Keratinocyte (primary cell): ENCODE measurements at regions not wholly inside any gene's neighbourhood (a gene's known extent, or its start where the extent isn't known, plus 50 kb on each side); places are given as distances from the start of the nearest gene placed in this dataset.

Experiments
- DNase-seq: peaks from one replicate; pipeline ENCODE4 v3.0.0-alpha.2; 2011; ENCODE audit warnings: low read depth, missing footprints, low spot score
- FAIRE-seq: peaks from 2 replicates; lab custom pipeline; 2011; peaks lifted over from hg19 to GRCh38; lab: Jason Lieb, UNC
- H2AFZ ChIP-seq: 2 replicates; pipeline ENCODE4 v1.6.0; 2012; ENCODE audit warnings: low read length, control low read depth, inconsistent platforms; ENCODE audit not compliant: control insufficient read depth
- H3K27ac ChIP-seq: 2 replicates; pipeline ENCODE4 v1.5.1; 2011; ENCODE audit warnings: low read length; ENCODE audit not compliant: control insufficient read depth, insufficient read depth
- H3K27me3 ChIP-seq: 3 replicates; pipeline ENCODE4 v1.6.0; 2011; ENCODE audit warnings: low read length; ENCODE audit not compliant: control insufficient read depth, insufficient read depth; ENCODE audit errors: extremely low read depth
- H3K36me3 ChIP-seq, 2 experiments: 2 replicates in 1 of 2; 3 replicates in 1 of 2; pipeline ENCODE4 v1.5.1; 2011; ENCODE audit warnings: low read length in 2 of 2, mild to moderate bottlenecking in 1 of 2; ENCODE audit not compliant: control insufficient read depth in 2 of 2, insufficient read depth in 2 of 2; ENCODE audit errors: extremely low read depth in 1 of 2
- H3K4me1 ChIP-seq: 3 replicates; pipeline ENCODE4 v1.5.1; 2011; ENCODE audit warnings: low read length; ENCODE audit not compliant: control insufficient read depth, insufficient read depth; ENCODE audit errors: extremely low read depth
- H3K4me2 ChIP-seq: 3 replicates; pipeline ENCODE4 v1.6.0; 2011; ENCODE audit warnings: low read depth, low read length; ENCODE audit not compliant: control insufficient read depth, insufficient read depth; ENCODE audit errors: extremely low read depth
- H3K4me3 ChIP-seq, 3 experiments: fragments of 200-600 bp in 1 of 3; sonication (generic) in 1 of 3; 2 replicates in 2 of 3; 3 replicates in 1 of 3; pipeline ENCODE4 v1.5.1; 2011 to 2016; ENCODE audit warnings: low read length in 3 of 3, mild to moderate bottlenecking in 3 of 3, control low read depth in 2 of 3, inconsistent platforms in 1 of 3, low read depth in 1 of 3, mixed read lengths in 1 of 3, mixed run types in 1 of 3, moderate library complexity in 1 of 3; ENCODE audit not compliant: control insufficient read depth in 2 of 3, insufficient read depth in 2 of 3; ENCODE audit errors: extremely low read depth in 1 of 3
- H3K79me2 ChIP-seq: 2 replicates; pipeline ENCODE4 v1.6.0; 2012; ENCODE audit warnings: low read length; ENCODE audit not compliant: control insufficient read depth, insufficient read depth
- H3K9ac ChIP-seq: 3 replicates; pipeline ENCODE4 v1.6.0; 2011; ENCODE audit warnings: low read length; ENCODE audit not compliant: control insufficient read depth, insufficient read depth; ENCODE audit errors: extremely low read depth
- H3K9me1 ChIP-seq: 3 replicates; pipeline ENCODE4 v1.6.0; 2011; ENCODE audit warnings: low read length; ENCODE audit not compliant: control insufficient read depth, insufficient read depth; ENCODE audit errors: extremely low read depth
- H3K9me3 ChIP-seq: 2 replicates; pipeline ENCODE4 v1.5.1; 2012; ENCODE audit warnings: low read depth, low read length; ENCODE audit not compliant: control insufficient read depth
- H4K20me1 ChIP-seq: 3 replicates; pipeline ENCODE4 v1.6.0; 2011; ENCODE audit warnings: low read length; ENCODE audit not compliant: control insufficient read depth, insufficient read depth; ENCODE audit errors: extremely low read depth
- EZH2 ChIP-seq: IDR thresholded peaks from one replicate; pipeline ENCODE4 v1.6.1; 2012; ENCODE audit warnings: inconsistent platforms, mild to moderate bottlenecking, low read length, moderate library complexity
- dilution Hi-C: fragments of 300-500 bp; cut with MboI; formaldehyde crosslinking; loops from one replicate; pipeline ENCODE4 v1.7.0; 2020; ENCODE audit warnings: low sequenced_read_pairs; ENCODE audit not compliant: extremely low pct_ligation_motif_present
- TF ChIP-seq, protein P1 (sequence below), 3 experiments: IDR thresholded peaks in 1 of 3; conservative IDR thresholded peaks in 1 of 3; optimal IDR thresholded peaks in 1 of 3; 2 replicates in 2 of 3; 3 replicates in 1 of 3; pipeline versions ENCODE3 to v1.5.1; 2011; ENCODE audit warnings: low read length in 3 of 3, mild to moderate bottlenecking in 3 of 3, moderate library complexity in 2 of 3, control low read depth in 1 of 3, inconsistent platforms in 1 of 3; ENCODE audit not compliant: insufficient read depth in 2 of 3; ENCODE audit errors: extremely low read depth in 1 of 3

DNA sequence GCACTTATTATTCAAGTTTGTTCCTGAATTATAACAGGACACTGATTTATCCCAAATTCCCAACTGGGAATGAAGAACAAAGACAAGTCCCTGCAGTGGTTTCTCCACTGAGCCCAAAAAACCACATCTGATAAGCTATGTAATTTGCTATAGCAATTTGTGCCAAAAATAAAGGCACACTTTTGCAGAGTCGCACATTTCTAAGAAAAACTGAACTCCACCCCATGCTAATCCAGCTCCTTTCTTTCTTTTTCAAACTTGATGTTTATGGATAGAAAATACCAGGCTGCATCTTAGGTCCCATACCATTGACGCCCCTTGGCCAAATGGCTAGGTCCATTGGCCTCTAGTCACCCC lies 170.2 kb upstream of the CITED2 start:
- Histone ChIP-seq H3K9me1 (no peaks in the 10 kb centered on the region), H2AFZ (no peak overlapping the region), H4K20me1 (no peaks in the 10 kb centered on the region), H3K27me3 (no peaks in the 10 kb centered on the region), H3K9me3 (no peaks in the 10 kb centered on the region), H3K9ac (no peak overlapping the region), H3K4me2 (no peak overlapping the region), H3K4me3 (no peak overlapping the region), H3K27ac (no peak overlapping the region), H3K4me1 (peaks cover 13% of the 10 kb centered on the region), H3K36me3 (no peaks in the 10 kb centered on the region), H3K79me2 (no peaks in the 10 kb centered on the region)
- dilution Hi-C loops, result no loop called here
- FAIRE-seq (no peak), DNase-seq (no peak)
- TF ChIP-seq, protein P1, sequence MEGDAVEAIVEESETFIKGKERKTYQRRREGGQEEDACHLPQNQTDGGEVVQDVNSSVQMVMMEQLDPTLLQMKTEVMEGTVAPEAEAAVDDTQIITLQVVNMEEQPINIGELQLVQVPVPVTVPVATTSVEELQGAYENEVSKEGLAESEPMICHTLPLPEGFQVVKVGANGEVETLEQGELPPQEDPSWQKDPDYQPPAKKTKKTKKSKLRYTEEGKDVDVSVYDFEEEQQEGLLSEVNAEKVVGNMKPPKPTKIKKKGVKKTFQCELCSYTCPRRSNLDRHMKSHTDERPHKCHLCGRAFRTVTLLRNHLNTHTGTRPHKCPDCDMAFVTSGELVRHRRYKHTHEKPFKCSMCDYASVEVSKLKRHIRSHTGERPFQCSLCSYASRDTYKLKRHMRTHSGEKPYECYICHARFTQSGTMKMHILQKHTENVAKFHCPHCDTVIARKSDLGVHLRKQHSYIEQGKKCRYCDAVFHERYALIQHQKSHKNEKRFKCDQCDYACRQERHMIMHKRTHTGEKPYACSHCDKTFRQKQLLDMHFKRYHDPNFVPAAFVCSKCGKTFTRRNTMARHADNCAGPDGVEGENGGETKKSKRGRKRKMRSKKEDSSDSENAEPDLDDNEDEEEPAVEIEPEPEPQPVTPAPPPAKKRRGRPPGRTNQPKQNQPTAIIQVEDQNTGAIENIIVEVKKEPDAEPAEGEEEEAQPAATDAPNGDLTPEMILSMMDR (optimal IDR thresholded peaks at IDR 0.05 in 1 of 3, IDR thresholded peaks at IDR 0.05 in 1 of 3, conservative IDR thresholded peaks at IDR 0.05 in 1 of 3; ENCODE audit: extremely low read depth in 1 of 3, insufficient read depth in 2 of 3, low read length in 3 of 3), result no peak
- no peak for TF ChIP-seq EZH2

DNA sequence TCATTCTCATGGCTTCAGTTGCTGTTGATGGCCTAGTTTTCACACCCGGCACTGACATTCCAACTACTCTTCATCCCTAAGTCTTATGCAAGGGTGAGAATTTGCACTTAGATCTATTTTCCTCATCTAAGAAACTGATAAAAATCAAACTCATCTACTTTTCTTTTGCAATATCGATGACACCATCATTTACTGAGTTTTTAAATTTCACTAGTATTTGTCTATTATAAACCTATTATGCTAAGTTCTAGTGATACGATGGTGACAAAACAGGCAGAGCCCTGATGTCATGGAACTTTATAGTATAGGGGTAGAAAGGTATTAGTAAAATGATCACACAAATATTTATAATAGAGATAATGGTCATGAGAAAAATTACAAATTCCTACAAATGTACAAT lies 167.9 kb upstream of the CITED2 start:
- no peak overlapping the region for H3K9ac ChIP-seq
- DNase-seq (no peak), FAIRE-seq (no peak)
- H3K36me3 ChIP-seq, result no peaks in the 10 kb centered on the region
- H4K20me1 ChIP-seq, result no peaks in the 10 kb centered on the region
- no peak overlapping the region for H3K4me2 ChIP-seq
- H3K9me1 ChIP-seq, result no peaks in the 10 kb centered on the region
- H3K4me3 ChIP-seq, result no peak overlapping the region
- peaks cover 5% of the 10 kb centered on the region for H3K4me1 ChIP-seq
- no peaks in the 10 kb centered on the region for H3K79me2 ChIP-seq
- no peaks in the 10 kb centered on the region for H3K27me3 ChIP-seq
- no peak overlapping the region for H2AFZ ChIP-seq
- H3K9me3 ChIP-seq, result no peaks in the 10 kb centered on the region
- TF ChIP-seq, protein P1 (optimal IDR thresholded peaks at IDR 0.05 in 1 of 3, IDR thresholded peaks at IDR 0.05 in 1 of 3, conservative IDR thresholded peaks at IDR 0.05 in 1 of 3; ENCODE audit: extremely low read depth in 1 of 3, insufficient read depth in 2 of 3, low read length in 3 of 3), result no peak
- TF ChIP-seq EZH2, result no peak
- dilution Hi-C loops, result no loop called here
- H3K27ac ChIP-seq, result no peak overlapping the region
